MM.1S (cell line): ENCODE measurements at regions not wholly inside any gene's neighbourhood (a gene's known extent, or its start where the extent isn't known, plus 50 kb on each side); places are given as distances from the start of the nearest gene placed in this dataset.

Experiments used
- EZH2 ChIP-seq: fragments of 300-600 bp; sonication (generic); optimal IDR thresholded peaks from 2 replicates; pipeline ENCODE3; 2017; ENCODE audit warnings: low read depth, mild to moderate bottlenecking, antibody characterized with exemption, low read length, mixed read lengths
- EZH2phosphoT487 ChIP-seq: fragments of 300-600 bp; sonication (generic); IDR thresholded peaks from 2 replicates; pipeline ENCODE4 v1.6.1; 2018; ENCODE audit warnings: antibody characterized with exemption, low read length
- TF ChIP-seq, protein P1 (sequence below): fragments of 300-600 bp; sonication (generic); IDR thresholded peaks from 2 replicates; pipeline ENCODE4 v1.5.1; 2016; ENCODE audit warnings: antibody characterized with exemption, low read length, mixed read lengths

GRCh38 chr3:134102976-134103375 lies 73.3 kb upstream of the SLCO2A1 start:
- TF ChIP-seq, protein P1, sequence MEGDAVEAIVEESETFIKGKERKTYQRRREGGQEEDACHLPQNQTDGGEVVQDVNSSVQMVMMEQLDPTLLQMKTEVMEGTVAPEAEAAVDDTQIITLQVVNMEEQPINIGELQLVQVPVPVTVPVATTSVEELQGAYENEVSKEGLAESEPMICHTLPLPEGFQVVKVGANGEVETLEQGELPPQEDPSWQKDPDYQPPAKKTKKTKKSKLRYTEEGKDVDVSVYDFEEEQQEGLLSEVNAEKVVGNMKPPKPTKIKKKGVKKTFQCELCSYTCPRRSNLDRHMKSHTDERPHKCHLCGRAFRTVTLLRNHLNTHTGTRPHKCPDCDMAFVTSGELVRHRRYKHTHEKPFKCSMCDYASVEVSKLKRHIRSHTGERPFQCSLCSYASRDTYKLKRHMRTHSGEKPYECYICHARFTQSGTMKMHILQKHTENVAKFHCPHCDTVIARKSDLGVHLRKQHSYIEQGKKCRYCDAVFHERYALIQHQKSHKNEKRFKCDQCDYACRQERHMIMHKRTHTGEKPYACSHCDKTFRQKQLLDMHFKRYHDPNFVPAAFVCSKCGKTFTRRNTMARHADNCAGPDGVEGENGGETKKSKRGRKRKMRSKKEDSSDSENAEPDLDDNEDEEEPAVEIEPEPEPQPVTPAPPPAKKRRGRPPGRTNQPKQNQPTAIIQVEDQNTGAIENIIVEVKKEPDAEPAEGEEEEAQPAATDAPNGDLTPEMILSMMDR: no peak
- TF ChIP-seq EZH2 (no peak), EZH2phosphoT487 (no peak)
